ENCODE measurements at regions not wholly inside any gene's neighbourhood (a gene's known extent, or its start where the extent isn't known, plus 50 kb on each side); places are given as distances from the start of the nearest gene placed in this dataset.
"Not testable (repeated sequence)": the region's sequence is repeated elsewhere in the genome, so short reads cannot be mapped to it uniquely, and the experiment has no call there.

DNA sequence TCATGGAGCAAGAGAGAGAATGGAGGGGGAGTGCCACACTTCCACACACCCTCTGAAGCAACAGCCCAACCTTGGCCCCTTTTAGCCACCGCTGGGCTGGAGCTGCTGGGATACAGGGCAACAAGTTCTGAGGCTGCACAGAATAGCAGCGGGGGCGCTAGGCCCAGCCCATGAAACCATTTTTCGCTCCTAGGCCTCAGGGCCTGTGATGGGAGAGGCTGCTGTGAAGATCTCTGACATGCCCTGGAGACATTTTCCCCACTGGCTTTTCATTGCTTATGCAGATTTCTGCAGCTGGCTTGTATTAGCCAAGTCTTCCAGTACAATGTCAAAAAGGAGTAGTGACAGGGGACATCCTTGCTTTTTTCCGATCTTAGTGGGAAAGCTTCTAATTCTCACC, 202.3 kb upstream of the B3GALT2 start:
- ATAC-seq (ENCODE audit: insufficient read depth, low FRiP score) (no peak), DNase-seq (no peak)
- no peak overlapping the region for H3K9ac ChIP-seq (ENCODE audit: insufficient read depth in 1 of 2, low read length in 2 of 2)
- H3K27me3 ChIP-seq (ENCODE audit: control insufficient read depth in 3 of 3, insufficient read depth in 3 of 3, low read length in 2 of 3) = no peaks in the 10 kb centered on the region
- no peaks in the 10 kb centered on the region for H3K4me1 ChIP-seq (ENCODE audit: control insufficient read depth in 5 of 5, insufficient read depth in 5 of 5, low read length in 5 of 5)
- no peak overlapping the region for H3K4me3 ChIP-seq
- H3K9me3 ChIP-seq (ENCODE audit: control insufficient read depth in 4 of 4, insufficient read depth in 3 of 4, low read length in 3 of 4) = peaks cover 0 to 2% (median 0%) of the 10 kb centered on the region in 4 donors
- no peak for TF ChIP-seq CTCF (IDR thresholded peaks at IDR 0.05; ENCODE audit: control extremely low read depth, extremely low read depth)
- no peaks in the 10 kb centered on the region for H3K36me3 ChIP-seq (ENCODE audit: control insufficient read depth in 4 of 4, insufficient read depth in 4 of 4, low read length in 4 of 4)
- H3K27ac ChIP-seq (ENCODE audit: low read depth in 1 of 2, low read length in 1 of 2) = no peak overlapping the region
- WGBS, 2 donors = 96 to 99% methylated on average over 5 of the region's 5 CpGs

- H3K4me1 ChIP-seq (ENCODE audit: control insufficient read depth in 5 of 5, insufficient read depth in 5 of 5, low read length in 5 of 5) = no peaks in the 10 kb centered on the region
- no peaks in the 10 kb centered on the region for H3K36me3 ChIP-seq (ENCODE audit: control insufficient read depth in 4 of 4, insufficient read depth in 4 of 4, low read length in 4 of 4)
- peaks cover 0 to 2% (median 0%) of the 10 kb centered on the region in 4 donors for H3K9me3 ChIP-seq (ENCODE audit: control insufficient read depth in 4 of 4, insufficient read depth in 3 of 4, low read length in 3 of 4)
- WGBS, 2 donors = 94 to 97% methylated on average over 4 of the region's 4 CpGs
- no peak overlapping the region for H3K4me3 ChIP-seq
- DNase-seq (no peak), ATAC-seq (ENCODE audit: insufficient read depth, low FRiP score) (no peak)
- no peak overlapping the region for H3K9ac ChIP-seq (ENCODE audit: insufficient read depth in 1 of 2, low read length in 2 of 2)
- no peak for TF ChIP-seq CTCF (IDR thresholded peaks at IDR 0.05; ENCODE audit: control extremely low read depth, extremely low read depth)
- H3K27me3 ChIP-seq (ENCODE audit: control insufficient read depth in 3 of 3, insufficient read depth in 3 of 3, low read length in 2 of 3) = no peaks in the 10 kb centered on the region
- no peak overlapping the region for H3K27ac ChIP-seq (ENCODE audit: low read depth in 1 of 2, low read length in 1 of 2)
Observed at GRCh38 chr1:193388165-193388564, 201.8 kb upstream of the B3GALT2 start.

- Histone ChIP-seq H3K9me3 (ENCODE audit: control insufficient read depth in 4 of 4, insufficient read depth in 3 of 4, low read length in 3 of 4) (peaks cover 0 to 2% (median 0%) of the 10 kb centered on the region in 4 donors), H3K9ac (ENCODE audit: insufficient read depth in 1 of 2, low read length in 2 of 2) (no peak overlapping the region), H3K4me1 (ENCODE audit: control insufficient read depth in 5 of 5, insufficient read depth in 5 of 5, low read length in 5 of 5) (no peaks in the 10 kb centered on the region), H3K4me3 (no peak overlapping the region), H3K36me3 (ENCODE audit: control insufficient read depth in 4 of 4, insufficient read depth in 4 of 4, low read length in 4 of 4) (no peaks in the 10 kb centered on the region), H3K27ac (ENCODE audit: low read depth in 1 of 2, low read length in 1 of 2) (no peak overlapping the region), H3K27me3 (ENCODE audit: control insufficient read depth in 3 of 3, insufficient read depth in 3 of 3, low read length in 2 of 3) (no peaks in the 10 kb centered on the region)
- no peak for TF ChIP-seq CTCF (IDR thresholded peaks at IDR 0.05; ENCODE audit: control extremely low read depth, extremely low read depth)
- no peak for DNase-seq
- ATAC-seq (ENCODE audit: insufficient read depth, low FRiP score) = no peak
Observed at GRCh38 chr1:193387406-193387805, 201.0 kb upstream of the B3GALT2 start.

DNA sequence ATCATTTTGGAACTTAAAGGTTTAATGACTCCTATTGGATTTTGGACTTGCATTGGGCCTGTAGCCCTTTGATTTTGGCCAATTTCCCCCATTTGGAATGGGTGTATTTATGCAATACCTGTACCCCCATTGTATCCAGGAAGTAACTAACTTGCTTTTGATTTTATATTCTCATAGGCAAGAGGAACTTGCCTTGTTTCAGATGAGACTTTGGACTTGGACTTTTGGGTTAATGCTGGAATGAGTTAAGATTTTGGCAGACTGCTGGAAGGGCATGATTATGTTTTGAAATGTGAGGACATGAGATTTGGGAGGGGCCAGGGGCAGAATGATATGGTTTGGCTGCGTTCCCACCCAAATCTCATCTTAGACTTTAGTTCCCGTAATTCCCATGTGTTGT, 192.0 kb upstream of the B3GALT2 start:
- not testable (repeated sequence) for H3K4me1 ChIP-seq (ENCODE audit: control insufficient read depth in 5 of 5, insufficient read depth in 5 of 5, low read length in 5 of 5); H3K36me3 ChIP-seq (ENCODE audit: control insufficient read depth in 4 of 4, insufficient read depth in 4 of 4, low read length in 4 of 4); H3K4me3 ChIP-seq; H3K9ac ChIP-seq (ENCODE audit: insufficient read depth in 1 of 2, low read length in 2 of 2); ATAC-seq (ENCODE audit: insufficient read depth, low FRiP score); H3K9me3 ChIP-seq (ENCODE audit: control insufficient read depth in 4 of 4, insufficient read depth in 3 of 4, low read length in 3 of 4); H3K27me3 ChIP-seq (ENCODE audit: control insufficient read depth in 3 of 3, insufficient read depth in 3 of 3, low read length in 2 of 3); DNase-seq; H3K27ac ChIP-seq (ENCODE audit: low read depth in 1 of 2, low read length in 1 of 2)
- 93 to 98% methylated on average over 2 of the region's 2 CpGs for WGBS, 2 donors

Measured in lung (tissue), 11 donors.